A549 (cell line): ENCODE measurements at regions not wholly inside any gene's neighbourhood (a gene's known extent, or its start where the extent isn't known, plus 50 kb on each side); places are given as distances from the start of the nearest gene placed in this dataset.

Experiments
- ATOH8 ChIP-seq: fragments of 250-450 bp; sonication (Bioruptor Pico); IDR thresholded peaks from 2 replicates; pipeline ENCODE4 v1.5.0; 2020; ENCODE audit warnings: low read depth, mild to moderate bottlenecking, moderate library complexity
- CTCF ChIP-seq: fragments of >200 bp; sonication (Bioruptor Twin); formaldehyde crosslinking; IDR thresholded peaks from 3 replicates; pipeline ENCODE4 v1.5.1; 2016
- JUN ChIP-seq, 2 experiments: fragments of >200 bp; sonication (Bioruptor Twin); formaldehyde crosslinking; IDR thresholded peaks; 2 replicates in 1 of 2; 3 replicates in 1 of 2; pipeline ENCODE4 v1.6.1; 2016 to 2017
- MAFK ChIP-seq: fragments of 450-650 bp; IDR thresholded peaks from 2 replicates; pipeline ENCODE4 v1.6.1; 2014; ENCODE audit not compliant: partially characterized antibody
- MAX ChIP-seq: IDR thresholded peaks from 2 replicates; pipeline ENCODE4 v1.6.1; 2012
- NR3C1 ChIP-seq: fragments of >200 bp; sonication (Bioruptor Twin); formaldehyde crosslinking; IDR thresholded peaks from 3 replicates; pipeline ENCODE4 v1.6.1; 2017
- PBX3 ChIP-seq: IDR thresholded peaks from 2 replicates; pipeline ENCODE4 v1.6.1; 2012
- POLR2A ChIP-seq: IDR thresholded peaks from 2 replicates; pipeline ENCODE4 v1.6.1; 2012; ENCODE audit warnings: mild to moderate bottlenecking, low read length
- POLR2AphosphoS2 ChIP-seq: conservative IDR thresholded peaks from 2 replicates; pipeline ENCODE4 v1.6.1; 2012; ENCODE audit warnings: low read length, improper control_type of control experiment, inconsistent platforms

- no peak for TF ChIP-seq CTCF
- TF ChIP-seq MAX, result no peak
- no peak for TF ChIP-seq POLR2A
- no peak for TF ChIP-seq MAFK
- TF ChIP-seq PBX3, result no peak
- TF ChIP-seq ATOH8 (CRISPR knock-in tag), result no peak
- TF ChIP-seq NR3C1, result no peak
- TF ChIP-seq JUN (IDR thresholded peaks at IDR 0.05), result no peak
- no peak for TF ChIP-seq POLR2AphosphoS2
Measured at GRCh38 chr10:29838539-29838938, 203.8 kb upstream of the SVIL start.
